ENCODE measurements at regions not wholly inside any gene's neighbourhood (a gene's known extent, or its start where the extent isn't known, plus 50 kb on each side); places are given as distances from the start of the nearest gene placed in this dataset.

GRCh38 chr13:33740134-33740538, 77.8 kb upstream of the RFC3 start:
- ChIA-PET POLR2A (no interaction called here), CTCF (interaction anchor here (1.2 to 1.6 kb wide), 2 partner anchors 16 to 31 kb away, joined by 4 to 5 read pairs; no protein-coding TSS in a partner anchor)
- no peak overlapping the region for H3K4me3 ChIP-seq (ENCODE audit: low read depth, low read length)
- no peaks in the 10 kb centered on the region; the same call in 1 of the 2 replicates for H3K27me3 ChIP-seq (ENCODE audit: control insufficient read depth, insufficient read depth, low read length)
- H3K36me3 ChIP-seq (ENCODE audit: control insufficient read depth, insufficient read depth, low read length), result no peaks in the 10 kb centered on the region
- no peak for DNase-seq (ENCODE audit: low read depth)
- TF ChIP-seq CTCF (IDR thresholded peaks at IDR 0.05; ENCODE audit: insufficient read depth, low read depth, low read length), result no peak

GRCh38 chr13:33742321-33742720, 75.6 kb upstream of the RFC3 start:
- no peak for DNase-seq (ENCODE audit: low read depth)
- ChIA-PET POLR2A (no interaction called here), CTCF (no interaction called here)
- Histone ChIP-seq H3K27me3 (ENCODE audit: control insufficient read depth, insufficient read depth, low read length) (no peaks in the 10 kb centered on the region), H3K4me3 (ENCODE audit: low read depth, low read length) (no peak overlapping the region), H3K36me3 (ENCODE audit: control insufficient read depth, insufficient read depth, low read length) (no peaks in the 10 kb centered on the region)
- no peak for TF ChIP-seq CTCF (IDR thresholded peaks at IDR 0.05; ENCODE audit: insufficient read depth, low read depth, low read length)

GRCh38 chr13:33743438-33744368, 74.2 kb upstream of the RFC3 start:
- ChIA-PET POLR2A (no interaction called here), CTCF (interaction anchor here (1.3 kb wide), 1 partner anchor 20 kb away, joined by 3 read pairs; no protein-coding TSS in a partner anchor)
- TF ChIP-seq CTCF (IDR thresholded peaks at IDR 0.05; ENCODE audit: insufficient read depth, low read depth, low read length), result no peak
- no peak overlapping the region for H3K4me3 ChIP-seq (ENCODE audit: low read depth, low read length)
- H3K27me3 ChIP-seq (ENCODE audit: control insufficient read depth, insufficient read depth, low read length), result 0 out of 2 replicates have a peak, but pooled peaks cover 5% of the 10 kb centered on the region
- H3K36me3 ChIP-seq (ENCODE audit: control insufficient read depth, insufficient read depth, low read length), result no peaks in the 10 kb centered on the region
- no peak for DNase-seq (ENCODE audit: low read depth)

- Histone ChIP-seq H3K4me3 (ENCODE audit: low read depth, low read length) (no peak overlapping the region), H3K27me3 (ENCODE audit: control insufficient read depth, insufficient read depth, low read length) (0 out of 2 replicates have a peak, but pooled peaks cover 5% of the 10 kb centered on the region), H3K36me3 (ENCODE audit: control insufficient read depth, insufficient read depth, low read length) (no peaks in the 10 kb centered on the region)
- ChIA-PET CTCF (interaction anchor here (0.7 to 1.3 kb wide), 2 partner anchors 21 to 1682 kb away, joined by 3 read pairs; no protein-coding TSS in a partner anchor), POLR2A (no interaction called here)
- TF ChIP-seq CTCF (IDR thresholded peaks at IDR 0.05; ENCODE audit: insufficient read depth, low read depth, low read length), result no peak
- DNase-seq (ENCODE audit: low read depth), result no peak
These were observed 73.2 kb upstream of the RFC3 start for GRCh38 chr13:33744589-33745369.

Data from BJ (cell line).